HepG2 (cell line): ENCODE measurements at regions not wholly inside any gene's neighbourhood (a gene's known extent, or its start where the extent isn't known, plus 50 kb on each side); places are given as distances from the start of the nearest gene placed in this dataset.

Experiments used
- ATAC-seq: fragments of 200-7000 bp; cut with Tn5 transposase; 3 replicates; pipeline ENCODE4 v1.9.1; 2020; ENCODE audit warnings: mild to moderate bottlenecking, moderate library complexity
- BruUV-seq: library from RNA; stranded (reverse); fragments of 400-500 nt; replicated peaks from 2 replicates; lab custom pipeline; 2021; lab: Mats Ljungman, UMichigan
- CTCF ChIA-PET: fragments of 300-600 bp; formaldehyde crosslinking; extraction: SDS; loops from one replicate; lab custom pipeline; 2021; ENCODE audit warnings: low total read pairs, inconsistent platforms, low intra/inter-chr PET ratio; lab: Yijun Ruan, JAX
- POLR2A ChIA-PET: fragments of 350-600 bp; sonication (Branson Sonifier 250); formaldehyde crosslinking; loops from one replicate; lab custom pipeline; 2020; ENCODE audit warnings: antibody characterized with exemption, inconsistent platforms; lab: Yijun Ruan, JAX
- DNase-seq: peaks from one replicate; pipeline ENCODE4 v3.0.0-alpha.2; 2015; ENCODE audit warnings: low spot score
- FAIRE-seq: peaks from 3 replicates; lab custom pipeline; 2011; peaks lifted over from hg19 to GRCh38; lab: Jason Lieb, UNC
- H2AFZ ChIP-seq: one replicate; pipeline ENCODE4 v1.6.1; 2011; ENCODE audit warnings: low read length, inconsistent platforms
- H3K27ac ChIP-seq: fragments of 300-600 bp; 3 replicates; pipeline ENCODE4 v1.8.0; 2011; ENCODE audit warnings: mixed run types, mild to moderate bottlenecking, mixed read lengths, low read length, inconsistent platforms; ENCODE audit not compliant: insufficient read depth; ENCODE audit errors: extremely low read length
- H3K27me3 ChIP-seq, 2 experiments: fragments of 200-600 bp in 1 of 2; 2 replicates in 1 of 2; 3 replicates in 1 of 2; pipeline versions ENCODE4 v1.6.0 to v1.8.0; 2011; ENCODE audit warnings: low read length in 2 of 2, mild to moderate bottlenecking in 2 of 2, moderate library complexity in 2 of 2, inconsistent platforms in 1 of 2; ENCODE audit not compliant: insufficient read depth in 2 of 2, control insufficient read depth in 1 of 2
- H3K36me3 ChIP-seq, 2 experiments: fragments of 200-600 bp in 1 of 2; replicated peaks in 1 of 2; 2 replicates in 1 of 2; 3 replicates in 1 of 2; pipeline versions ENCODE4 v1.5.1 to v1.8.0; 2011; ENCODE audit warnings: low read length in 2 of 2, inconsistent platforms in 1 of 2; ENCODE audit not compliant: insufficient read depth in 2 of 2, control insufficient read depth in 1 of 2
- H3K4me1 ChIP-seq: 2 replicates; pipeline ENCODE4 v1.5.1; 2012; ENCODE audit warnings: low read length, inconsistent platforms; ENCODE audit not compliant: insufficient read depth
- H3K4me2 ChIP-seq: 2 replicates; pipeline ENCODE4 v1.6.0; 2011; ENCODE audit warnings: low read depth, low read length, inconsistent platforms
- H3K4me3 ChIP-seq, 3 experiments: fragments of 200-600 bp in 1 of 3; sonication (generic), shearing (Covaris generic) in 1 of 3; replicated peaks in 1 of 3; 2 replicates each; pipeline ENCODE4 v1.5.1; 2011 to 2016; ENCODE audit warnings: low read length in 3 of 3, inconsistent platforms in 2 of 3, low read depth in 2 of 3, mild to moderate bottlenecking in 2 of 3, control low read depth in 1 of 3, mixed read lengths in 1 of 3; ENCODE audit not compliant: insufficient read depth in 1 of 3
- H3K79me2 ChIP-seq: one replicate; pipeline ENCODE4 v1.6.1; 2011; ENCODE audit warnings: low read length, inconsistent platforms; ENCODE audit not compliant: insufficient read depth
- H3K9ac ChIP-seq: 2 replicates; pipeline ENCODE4 v1.6.0; 2011; ENCODE audit warnings: mild to moderate bottlenecking, low read depth, low read length, inconsistent platforms; ENCODE audit not compliant: insufficient read depth
- H3K9me3 ChIP-seq: 2 replicates; pipeline ENCODE4 v1.5.1; 2012; ENCODE audit warnings: mild to moderate bottlenecking, low read length
- H4K20me1 ChIP-seq: 2 replicates; pipeline ENCODE4 v1.6.0; 2011; ENCODE audit warnings: inconsistent platforms, mild to moderate bottlenecking, low read length, moderate library complexity; ENCODE audit not compliant: insufficient read depth
- ASH2L ChIP-seq: fragments of 300-600, 200-600 bp; sonication (generic); IDR thresholded peaks from 2 replicates; pipeline ENCODE4 v1.7.0; 2017; ENCODE audit warnings: low read depth, mild to moderate bottlenecking, moderate library complexity, mixed read lengths, low read length; ENCODE audit not compliant: insufficient read length
- CENPT ChIP-seq: sonication (generic); formaldehyde crosslinking; IDR thresholded peaks from 2 replicates; pipeline ENCODE4 v1.8.0; 2022; ENCODE audit warnings: low read depth, mild to moderate bottlenecking, moderate library complexity, missing genetic modification reagents
- ETV6 ChIP-seq: sonication (generic); formaldehyde crosslinking; conservative IDR thresholded peaks from 2 replicates; pipeline ENCODE4 v1.4.0; 2020; ENCODE audit warnings: missing genetic modification reagents
- GATA4 ChIP-seq: sonication (generic); IDR thresholded peaks from 2 replicates; pipeline ENCODE4 v1.6.1; 2016; ENCODE audit warnings: antibody characterized with exemption, low read depth, borderline replicate concordance
- PHF8 ChIP-seq: sonication (generic); formaldehyde crosslinking; IDR thresholded peaks from 2 replicates; pipeline ENCODE4 v1.5.0; 2020; ENCODE audit warnings: missing genetic modification reagents
- THAP11 ChIP-seq: IDR thresholded peaks from 2 replicates; pipeline ENCODE4 v1.6.1; 2016; ENCODE audit warnings: missing biosample characterization, missing genetic modification reagents
- WIZ ChIP-seq: sonication (generic); formaldehyde crosslinking; IDR thresholded peaks from 2 replicates; pipeline ENCODE4 v1.5.1; 2020; ENCODE audit warnings: mild to moderate bottlenecking, missing genetic modification reagents
- ZBTB46 ChIP-seq: sonication (generic); formaldehyde crosslinking; IDR thresholded peaks from 2 replicates; pipeline ENCODE4 v1.4.0; 2020; ENCODE audit warnings: mild to moderate bottlenecking, missing genetic modification reagents, borderline replicate concordance
- ZNF414 ChIP-seq: sonication (generic); formaldehyde crosslinking; IDR thresholded peaks from 2 replicates; pipeline ENCODE4 v1.5.0; 2020; ENCODE audit warnings: missing genetic modification reagents
- ZNF574 ChIP-seq: sonication (generic); formaldehyde crosslinking; IDR thresholded peaks from 2 replicates; pipeline ENCODE4 v1.4.0; 2020; ENCODE audit warnings: missing genetic modification reagents
- WGBS: methylation state at CpG from one replicate; pipeline ENCODE4 v1.1.6; 2017; ENCODE audit warnings: low lambda C conversion rate; 5-methylcytosine and 5-hydroxymethylcytosine counted together
- in situ Hi-C: cut with HindIII; loops from 2 replicates; pipeline ENCODE4 v1.10.0; 2017; ENCODE audit warnings: low pct_unique_long_range_greater_than_20kb; ENCODE audit not compliant: extremely low pct_ligation_motif_present
- intact Hi-C: fragments of 100-400 bp; cut with micrococcal nuclease; formaldehyde crosslinking; loops from one replicate; pipeline ENCODE4 v1.10.0; 2022; ENCODE audit not compliant: unreplicated experiment

- no TSS peak for BruUV-seq
- WGBS: 2% methylated on average over 2 of the region's 2 CpGs
- Histone ChIP-seq H3K9ac (no peak overlapping the region), H2AFZ (no peak overlapping the region), H3K4me1 (no peaks in the 10 kb centered on the region), H3K4me2 (no peak overlapping the region), H3K27ac (no peak overlapping the region), H3K36me3 (no peaks in the 10 kb centered on the region), H3K79me2 (no peaks in the 10 kb centered on the region), H3K4me3 (no peak overlapping the region), H4K20me1 (no peaks in the 10 kb centered on the region), H3K9me3 (no peaks in the 10 kb centered on the region), H3K27me3 (no peaks in the 10 kb centered on the region)
- no peak for TF ChIP-seq ZNF574 (CRISPR knock-in tag)
- TF ChIP-seq ETV6 (CRISPR knock-in tag): no peak
- no peak for TF ChIP-seq CENPT (CRISPR knock-in tag)
- TF ChIP-seq ASH2L: no peak
- no peak for DNase-seq
- ATAC-seq: no peak
- FAIRE-seq: no peak
- ChIA-PET CTCF (no interaction called here), POLR2A (no interaction called here)
- intact Hi-C loops: loop anchor here (2.0 kb wide), 1 partner anchor 47 kb away; no protein-coding TSS in a partner anchor
- in situ Hi-C loops: no loop called here
Measured at GRCh38 chr4:158315706-158316105, 105.4 kb downstream of the TMEM144 start.

- ATAC-seq: no peak
- H3K4me3 ChIP-seq: no peak overlapping the region
- no peaks in the 10 kb centered on the region for H3K36me3 ChIP-seq
- intact Hi-C loops (loop anchor here (2.0 kb wide), 1 partner anchor 47 kb away; no protein-coding TSS in a partner anchor), in situ Hi-C loops (no loop called here)
- H3K79me2 ChIP-seq: no peaks in the 10 kb centered on the region
- ChIA-PET POLR2A (no interaction called here), CTCF (no interaction called here)
- H3K4me1 ChIP-seq: no peaks in the 10 kb centered on the region
- no TSS peak for BruUV-seq
- H3K27ac ChIP-seq: no peak overlapping the region
- H2AFZ ChIP-seq: no peak overlapping the region
- no peaks in the 10 kb centered on the region for H3K9me3 ChIP-seq
- no peaks in the 10 kb centered on the region for H4K20me1 ChIP-seq
- H3K9ac ChIP-seq: no peak overlapping the region
- TF ChIP-seq ZBTB46 (no peak), THAP11 (CRISPR knock-in tag) (no peak), PHF8 (CRISPR knock-in tag) (no peak), WIZ (CRISPR knock-in tag) (no peak), ZNF414 (CRISPR knock-in tag) (no peak), GATA4 (no peak)
- H3K4me2 ChIP-seq: no peak overlapping the region
- no peak for FAIRE-seq
- no peak for DNase-seq
- H3K27me3 ChIP-seq: no peaks in the 10 kb centered on the region
- 0% methylated on average over 1 of the region's 1 CpG for WGBS
Measured at GRCh38 chr4:158316264-158316663, 106.0 kb downstream of the TMEM144 start.
